ENCODE measurements at regions not wholly inside any gene's neighbourhood (a gene's known extent, or its start where the extent isn't known, plus 50 kb on each side); places are given as distances from the start of the nearest gene placed in this dataset.
"Not testable (repeated sequence)": the region's sequence is repeated elsewhere in the genome, so short reads cannot be mapped to it uniquely, and the experiment has no call there.

- TF ChIP-seq TAF1 (IDR thresholded peaks at IDR 0.05; ENCODE audit: low read depth, low read length); POLR2A (IDR thresholded peaks at IDR 0.05; ENCODE audit: low read depth, low read length); POLR2AphosphoS5 (IDR thresholded peaks at IDR 0.05; ENCODE audit: low read depth, low read length); SPI1 (IDR thresholded peaks at IDR 0.05; ENCODE audit: low read depth, low read length); PAX5 (IDR thresholded peaks at IDR 0.05; ENCODE audit: insufficient read depth, low read length, severe bottlenecking); POU2F2 (IDR thresholded peaks at IDR 0.05; ENCODE audit: low read depth, low read length): not testable (repeated sequence)
Observed at GRCh38 chr3:125697979-125698640, 102.8 kb upstream of the OSBPL11 start.
